SU-DHL-6 (cell line): ENCODE measurements at regions not wholly inside any gene's neighbourhood (a gene's known extent, or its start where the extent isn't known, plus 50 kb on each side); places are given as distances from the start of the nearest gene placed in this dataset.

Experiments
- H2AFZ ChIP-seq: fragments of 200-600 bp; sonication (generic); 2 replicates; pipeline ENCODE4 v1.6.1; 2014; ENCODE audit warnings: low read depth, mild to moderate bottlenecking, moderate library complexity, mixed read lengths, antibody characterized with exemption, low read length; ENCODE audit not compliant: severe bottlenecking
- H3F3A ChIP-seq: fragments of 200-600 bp; shearing (Covaris generic); 2 replicates; pipeline ENCODE4 v1.6.0; 2016; ENCODE audit warnings: antibody characterized with exemption, mild to moderate bottlenecking; ENCODE audit not compliant: insufficient read depth
- H3K27ac ChIP-seq: fragments of 200-600 bp; sonication (generic); 2 replicates; pipeline ENCODE4 v1.5.1; 2016; ENCODE audit warnings: low read depth, mild to moderate bottlenecking, low read length, moderate library complexity, mixed read lengths
- H3K27me3 ChIP-seq: fragments of 200-600 bp; sonication (generic), shearing (Covaris generic); 2 replicates; pipeline ENCODE4 v1.6.0; 2014; ENCODE audit warnings: mild to moderate bottlenecking, low read length
- H3K36me3 ChIP-seq: fragments of 200-600 bp; sonication (generic); 2 replicates; pipeline ENCODE4 v1.6.1; 2014; ENCODE audit warnings: mild to moderate bottlenecking, low read length, mixed read lengths
- H3K4me2 ChIP-seq: fragments of 300-600, 200-600 bp; shearing (Covaris generic), sonication (generic); 2 replicates; pipeline ENCODE4 v1.6.0; 2014; ENCODE audit warnings: low read length, low read depth, mild to moderate bottlenecking; ENCODE audit not compliant: poor library complexity, severe bottlenecking
- H3K4me3 ChIP-seq: fragments of 200-600 bp; sonication (generic); 2 replicates; pipeline ENCODE4 v1.5.1; 2014; ENCODE audit warnings: antibody characterized with exemption, low read length, mild to moderate bottlenecking, mixed read lengths; ENCODE audit not compliant: insufficient read depth, poor library complexity, severe bottlenecking
- H3K79me2 ChIP-seq: fragments of 200-600 bp; sonication (generic); 2 replicates; pipeline ENCODE4 v1.6.1; 2014; ENCODE audit warnings: mild to moderate bottlenecking, low read length, moderate library complexity; ENCODE audit not compliant: insufficient read depth
- H3K9ac ChIP-seq: fragments of 200-600 bp; sonication (generic); 2 replicates; pipeline ENCODE4 v1.7.0; 2014; ENCODE audit warnings: mild to moderate bottlenecking, low read length
- H3K9me2 ChIP-seq: fragments of 200-600 bp; sonication (generic); replicated peaks from 2 replicates; pipeline ENCODE4 v1.6.1; 2014; ENCODE audit warnings: low read length; ENCODE audit not compliant: insufficient read depth
- H3K9me3 ChIP-seq: fragments of 200-600 bp; sonication (generic); 2 replicates; pipeline ENCODE4 v1.6.1; 2014; ENCODE audit warnings: low read length, mixed read lengths; ENCODE audit not compliant: insufficient read depth
- H4K20me1 ChIP-seq: fragments of 200-600 bp; sonication (generic); 2 replicates; pipeline ENCODE4 v1.6.1; 2014; ENCODE audit warnings: low read depth, mild to moderate bottlenecking, antibody characterized with exemption, low read length, moderate library complexity, mixed read lengths
- EZH2phosphoT487 ChIP-seq: fragments of 200-600 bp; sonication (generic), shearing (Covaris generic); conservative IDR thresholded peaks from 2 replicates; pipeline ENCODE4 v1.6.1; 2018; ENCODE audit warnings: mild to moderate bottlenecking, antibody characterized with exemption, low read length, moderate library complexity, mixed read lengths
- TF ChIP-seq, protein P1 (sequence below): fragments of 200-600 bp; sonication (generic); IDR thresholded peaks from one replicate; pipeline ENCODE4 v1.5.1; 2017; ENCODE audit warnings: antibody characterized with exemption, mild to moderate bottlenecking, low read length, moderate library complexity; ENCODE audit not compliant: insufficient read depth, poor library complexity, severe bottlenecking

GRCh38 chr5:57955511-57955910 is 472.9 kb upstream of the ACTBL2 start:
- no peak overlapping the region for H3K27ac ChIP-seq
- no peak overlapping the region for H3K9ac ChIP-seq
- H4K20me1 ChIP-seq, result no peaks in the 10 kb centered on the region
- no peaks in the 10 kb centered on the region for H3K36me3 ChIP-seq
- H2AFZ ChIP-seq, result no peak overlapping the region
- TF ChIP-seq, protein P1, sequence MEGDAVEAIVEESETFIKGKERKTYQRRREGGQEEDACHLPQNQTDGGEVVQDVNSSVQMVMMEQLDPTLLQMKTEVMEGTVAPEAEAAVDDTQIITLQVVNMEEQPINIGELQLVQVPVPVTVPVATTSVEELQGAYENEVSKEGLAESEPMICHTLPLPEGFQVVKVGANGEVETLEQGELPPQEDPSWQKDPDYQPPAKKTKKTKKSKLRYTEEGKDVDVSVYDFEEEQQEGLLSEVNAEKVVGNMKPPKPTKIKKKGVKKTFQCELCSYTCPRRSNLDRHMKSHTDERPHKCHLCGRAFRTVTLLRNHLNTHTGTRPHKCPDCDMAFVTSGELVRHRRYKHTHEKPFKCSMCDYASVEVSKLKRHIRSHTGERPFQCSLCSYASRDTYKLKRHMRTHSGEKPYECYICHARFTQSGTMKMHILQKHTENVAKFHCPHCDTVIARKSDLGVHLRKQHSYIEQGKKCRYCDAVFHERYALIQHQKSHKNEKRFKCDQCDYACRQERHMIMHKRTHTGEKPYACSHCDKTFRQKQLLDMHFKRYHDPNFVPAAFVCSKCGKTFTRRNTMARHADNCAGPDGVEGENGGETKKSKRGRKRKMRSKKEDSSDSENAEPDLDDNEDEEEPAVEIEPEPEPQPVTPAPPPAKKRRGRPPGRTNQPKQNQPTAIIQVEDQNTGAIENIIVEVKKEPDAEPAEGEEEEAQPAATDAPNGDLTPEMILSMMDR, result no peak
- no peak for TF ChIP-seq EZH2phosphoT487
- no peaks in the 10 kb centered on the region for H3K79me2 ChIP-seq
- no peaks in the 10 kb centered on the region for H3K9me3 ChIP-seq
- no peak overlapping the region for H3K4me2 ChIP-seq
- no peaks in the 10 kb centered on the region for H3K9me2 ChIP-seq
- no peaks in the 10 kb centered on the region for H3K27me3 ChIP-seq
- no peak overlapping the region for H3K4me3 ChIP-seq
- H3F3A ChIP-seq, result no peaks in the 10 kb centered on the region

GRCh38 chr5:57953792-57954191 is 471.2 kb upstream of the ACTBL2 start:
- Histone ChIP-seq H3K27ac (no peak overlapping the region), H3K4me3 (no peak overlapping the region), H2AFZ (no peak overlapping the region), H3K9me2 (no peaks in the 10 kb centered on the region), H3K9me3 (no peaks in the 10 kb centered on the region), H3F3A (no peaks in the 10 kb centered on the region), H3K4me2 (no peak overlapping the region), H3K9ac (no peak overlapping the region), H4K20me1 (no peaks in the 10 kb centered on the region), H3K27me3 (no peaks in the 10 kb centered on the region), H3K79me2 (no peaks in the 10 kb centered on the region), H3K36me3 (no peaks in the 10 kb centered on the region)
- TF ChIP-seq EZH2phosphoT487, result no peak
- TF ChIP-seq, protein P1, result no peak

DNA sequence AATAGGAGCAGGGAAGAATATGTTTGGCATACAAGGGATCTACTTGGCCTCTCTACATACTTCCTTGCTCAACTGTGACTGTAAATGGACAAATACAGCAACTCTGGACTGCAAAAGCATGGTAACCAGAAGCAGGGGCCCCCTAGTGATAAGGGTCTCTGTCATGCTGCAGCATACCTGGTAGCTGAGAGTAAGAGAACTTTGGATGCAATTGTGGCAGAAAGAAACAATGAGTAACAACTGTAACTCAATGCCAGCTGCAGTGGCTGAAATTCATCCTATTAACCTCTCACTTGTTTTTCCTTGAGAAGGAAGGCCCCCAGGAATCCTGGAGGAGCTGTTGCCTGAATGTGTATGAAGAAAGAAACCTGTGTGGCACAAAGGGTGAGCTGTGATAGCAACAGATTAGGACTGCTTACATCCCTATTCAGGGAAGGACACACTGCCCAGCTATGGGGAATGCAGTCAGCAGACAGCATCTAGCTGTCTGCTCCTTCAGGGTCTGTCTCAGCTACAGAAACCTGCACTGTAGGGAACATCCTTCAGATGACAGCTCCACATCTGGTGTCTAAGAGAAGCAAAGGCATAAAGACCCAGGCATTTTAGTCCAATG is 468.1 kb upstream of the ACTBL2 start:
- Histone ChIP-seq H3K27ac (no peak overlapping the region), H4K20me1 (no peaks in the 10 kb centered on the region), H3K9ac (no peak overlapping the region), H3K79me2 (no peaks in the 10 kb centered on the region), H3F3A (no peaks in the 10 kb centered on the region), H3K36me3 (no peaks in the 10 kb centered on the region), H3K27me3 (no peaks in the 10 kb centered on the region), H3K4me2 (no peak overlapping the region), H3K9me2 (no peaks in the 10 kb centered on the region), H3K4me3 (no peak overlapping the region), H2AFZ (no peak overlapping the region), H3K9me3 (no peaks in the 10 kb centered on the region)
- TF ChIP-seq, protein P1, result no peak
- TF ChIP-seq EZH2phosphoT487, result no peak
